ENCODE measurements at regions not wholly inside any gene's neighbourhood (a gene's known extent, or its start where the extent isn't known, plus 50 kb on each side); places are given as distances from the start of the nearest gene placed in this dataset.

DNA sequence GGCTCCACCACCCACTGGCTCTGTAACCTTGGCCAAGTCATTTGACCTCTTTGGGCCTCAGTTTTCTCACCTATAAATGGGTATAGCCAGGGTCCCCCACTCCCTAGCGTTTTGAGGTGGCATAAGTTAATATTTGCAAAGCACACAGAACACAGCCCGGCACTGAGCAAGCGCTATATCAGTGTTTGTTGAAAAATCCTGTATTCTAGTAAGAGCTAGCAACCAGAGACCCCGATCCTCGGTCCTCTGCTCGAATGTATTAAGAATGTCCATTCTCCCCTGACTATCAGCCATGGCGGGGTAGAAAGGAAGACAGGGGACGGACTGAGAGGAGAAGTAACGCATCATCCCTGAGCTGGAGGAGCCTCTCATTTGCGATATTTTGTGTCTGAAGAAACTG lies 131.2 kb downstream of the IRF8 start:
- Histone ChIP-seq H3K27me3 (ENCODE audit: insufficient read depth, low read length) (peaks cover 56% of the 10 kb centered on the region), H2AFZ (ENCODE audit: low read length, unreplicated experiment) (no peak overlapping the region), H3K4me3 (ENCODE audit: low read depth, low read length) (no peak overlapping the region), H3K36me3 (ENCODE audit: insufficient read depth, low read length) (no peaks in the 10 kb centered on the region), H3K27ac (ENCODE audit: low read depth, low read length) (no peak overlapping the region), H3K4me1 (ENCODE audit: control insufficient read depth, insufficient read depth, low read length, unreplicated experiment) (no peaks in the 10 kb centered on the region), H3K79me2 (ENCODE audit: control insufficient read depth, insufficient read depth, low read length, unreplicated experiment) (no peaks in the 10 kb centered on the region)

GRCh38 chr16:86031141-86031678 lies 132.2 kb downstream of the IRF8 start:
- H2AFZ ChIP-seq (ENCODE audit: low read length, unreplicated experiment) = no peak overlapping the region
- no peaks in the 10 kb centered on the region for H3K36me3 ChIP-seq (ENCODE audit: insufficient read depth, low read length)
- H3K27me3 ChIP-seq (ENCODE audit: insufficient read depth, low read length) = peaks cover 59% of the 10 kb centered on the region
- no peaks in the 10 kb centered on the region for H3K4me1 ChIP-seq (ENCODE audit: control insufficient read depth, insufficient read depth, low read length, unreplicated experiment)
- no peaks in the 10 kb centered on the region for H3K79me2 ChIP-seq (ENCODE audit: control insufficient read depth, insufficient read depth, low read length, unreplicated experiment)
- no peak overlapping the region for H3K27ac ChIP-seq (ENCODE audit: low read depth, low read length)
- no peak overlapping the region for H3K4me3 ChIP-seq (ENCODE audit: low read depth, low read length)

DNA sequence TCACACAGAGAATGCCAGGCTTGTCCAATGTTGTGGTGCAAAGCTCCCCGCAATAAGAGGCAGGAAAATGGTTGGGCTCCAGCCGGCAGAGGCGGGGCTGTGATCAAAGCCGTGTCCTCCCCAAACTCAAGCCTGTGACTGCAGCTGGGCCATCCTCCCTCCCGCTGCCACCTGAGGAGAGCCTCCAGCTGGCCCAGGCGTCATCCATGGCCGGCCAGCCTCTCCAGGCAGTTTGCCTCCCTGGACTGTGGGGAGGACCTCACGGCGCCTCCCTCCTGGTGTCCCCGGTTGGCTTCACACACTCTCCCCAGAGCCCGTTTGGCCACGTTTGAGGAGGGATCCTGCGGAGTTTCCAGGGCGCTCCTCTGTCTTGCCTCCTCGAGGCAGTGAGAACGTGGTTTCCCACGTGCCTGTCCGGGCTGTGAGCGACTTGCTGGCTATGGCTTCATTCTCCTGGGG lies 134.1 kb downstream of the IRF8 start:
- no peak overlapping the region for H2AFZ ChIP-seq (ENCODE audit: low read length, unreplicated experiment)
- no peaks in the 10 kb centered on the region for H3K36me3 ChIP-seq (ENCODE audit: insufficient read depth, low read length)
- no peaks in the 10 kb centered on the region for H3K79me2 ChIP-seq (ENCODE audit: control insufficient read depth, insufficient read depth, low read length, unreplicated experiment)
- H3K27ac ChIP-seq (ENCODE audit: low read depth, low read length) = no peak overlapping the region
- H3K27me3 ChIP-seq (ENCODE audit: insufficient read depth, low read length) = peaks cover 57% of the 10 kb centered on the region
- H3K4me3 ChIP-seq (ENCODE audit: low read depth, low read length) = no peak overlapping the region
- no peaks in the 10 kb centered on the region for H3K4me1 ChIP-seq (ENCODE audit: control insufficient read depth, insufficient read depth, low read length, unreplicated experiment)

GRCh38 chr16:86033971-86034370 lies 135.0 kb downstream of the IRF8 start:
- H3K27me3 ChIP-seq (ENCODE audit: insufficient read depth, low read length) = peaks cover 55% of the 10 kb centered on the region
- no peaks in the 10 kb centered on the region for H3K4me1 ChIP-seq (ENCODE audit: control insufficient read depth, insufficient read depth, low read length, unreplicated experiment)
- H2AFZ ChIP-seq (ENCODE audit: low read length, unreplicated experiment) = no peak overlapping the region
- H3K27ac ChIP-seq (ENCODE audit: low read depth, low read length) = no peak overlapping the region
- H3K36me3 ChIP-seq (ENCODE audit: insufficient read depth, low read length) = no peaks in the 10 kb centered on the region
- no peak overlapping the region for H3K4me3 ChIP-seq (ENCODE audit: low read depth, low read length)
- H3K79me2 ChIP-seq (ENCODE audit: control insufficient read depth, insufficient read depth, low read length, unreplicated experiment) = no peaks in the 10 kb centered on the region

GRCh38 chr16:86034421-86034919 lies 135.5 kb downstream of the IRF8 start:
- H3K4me1 ChIP-seq (ENCODE audit: control insufficient read depth, insufficient read depth, low read length, unreplicated experiment) = no peaks in the 10 kb centered on the region
- H3K79me2 ChIP-seq (ENCODE audit: control insufficient read depth, insufficient read depth, low read length, unreplicated experiment) = no peaks in the 10 kb centered on the region
- no peak overlapping the region for H2AFZ ChIP-seq (ENCODE audit: low read length, unreplicated experiment)
- H3K4me3 ChIP-seq (ENCODE audit: low read depth, low read length) = no peak overlapping the region
- H3K27me3 ChIP-seq (ENCODE audit: insufficient read depth, low read length) = peaks cover 55% of the 10 kb centered on the region
- no peaks in the 10 kb centered on the region for H3K36me3 ChIP-seq (ENCODE audit: insufficient read depth, low read length)
- no peak overlapping the region for H3K27ac ChIP-seq (ENCODE audit: low read depth, low read length)

DNA sequence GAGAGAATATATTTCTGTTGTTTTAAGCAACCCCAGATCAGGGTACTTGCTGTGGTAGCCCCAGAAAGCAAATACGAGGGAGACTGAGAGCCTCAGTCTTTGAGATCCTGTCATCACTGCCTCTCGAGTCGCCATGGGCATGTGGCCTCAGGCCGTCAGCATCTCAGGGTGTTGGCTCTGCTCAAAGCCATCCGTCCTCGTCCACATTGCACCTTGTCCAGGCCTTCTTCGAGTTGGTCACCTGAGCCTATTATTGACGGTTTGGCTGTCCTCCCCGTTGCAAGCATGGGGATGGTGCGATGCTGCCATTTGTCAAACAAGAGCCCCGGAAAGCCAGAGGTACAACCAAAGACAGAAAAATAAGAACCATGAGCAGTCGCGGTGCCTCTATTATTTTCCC lies 136.9 kb downstream of the IRF8 start:
- Histone ChIP-seq H3K79me2 (ENCODE audit: control insufficient read depth, insufficient read depth, low read length, unreplicated experiment) (no peaks in the 10 kb centered on the region), H2AFZ (ENCODE audit: low read length, unreplicated experiment) (no peak overlapping the region), H3K27me3 (ENCODE audit: insufficient read depth, low read length) (peaks cover 51% of the 10 kb centered on the region), H3K4me1 (ENCODE audit: control insufficient read depth, insufficient read depth, low read length, unreplicated experiment) (no peaks in the 10 kb centered on the region), H3K36me3 (ENCODE audit: insufficient read depth, low read length) (no peaks in the 10 kb centered on the region), H3K4me3 (ENCODE audit: low read depth, low read length) (no peak overlapping the region), H3K27ac (ENCODE audit: low read depth, low read length) (no peak overlapping the region)

DNA sequence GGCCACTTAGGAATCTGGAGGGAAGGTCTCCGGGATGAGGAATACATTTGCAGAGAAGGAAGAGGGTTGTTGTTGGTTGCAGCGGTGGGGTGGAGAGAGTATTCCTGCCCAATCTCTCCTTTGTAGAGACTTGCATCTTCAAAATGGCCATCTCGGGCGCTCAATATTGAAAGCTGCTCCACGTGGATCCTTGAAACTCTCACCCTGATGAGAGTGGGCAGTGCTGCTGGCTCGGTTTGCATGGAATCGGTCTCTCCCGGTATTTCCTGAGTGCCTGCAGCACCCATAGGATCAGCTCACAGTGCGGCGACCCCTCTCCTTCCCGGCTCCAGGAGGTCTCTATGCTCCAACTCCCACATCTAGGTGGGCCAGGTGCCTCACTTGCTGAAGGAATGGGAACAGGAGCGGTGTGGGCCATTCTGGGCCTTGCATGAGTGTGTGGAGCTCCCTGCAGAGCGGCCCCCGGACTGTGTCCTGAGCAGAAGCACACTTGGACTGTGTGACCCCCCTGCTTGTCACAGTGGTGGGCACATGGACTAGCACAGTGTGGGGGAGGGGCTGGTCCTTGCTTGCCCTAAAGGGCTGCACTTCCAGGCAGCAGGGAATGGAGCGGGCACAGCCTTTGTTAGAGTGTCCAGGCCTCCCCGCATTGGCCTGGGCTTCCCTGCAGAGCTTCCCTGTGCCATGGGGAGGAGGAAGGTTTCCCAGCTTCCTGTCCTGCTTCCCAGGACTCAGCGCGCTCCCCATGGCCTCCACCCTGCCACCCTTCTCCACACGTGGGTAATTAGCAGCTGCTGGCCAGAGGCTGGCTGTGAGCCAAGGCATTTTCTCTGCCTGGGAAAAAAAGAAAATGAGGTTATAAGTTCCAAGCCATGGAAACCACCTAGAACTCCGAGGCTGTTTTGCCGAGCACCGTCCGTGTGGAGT lies 139.3 kb downstream of the IRF8 start:
- Histone ChIP-seq H3K4me1 (ENCODE audit: control insufficient read depth, insufficient read depth, low read length, unreplicated experiment) (no peaks in the 10 kb centered on the region), H3K36me3 (ENCODE audit: insufficient read depth, low read length) (no peaks in the 10 kb centered on the region), H3K27me3 (ENCODE audit: insufficient read depth, low read length) (peaks cover 50% of the 10 kb centered on the region), H3K4me3 (ENCODE audit: low read depth, low read length) (no peak overlapping the region), H3K79me2 (ENCODE audit: control insufficient read depth, insufficient read depth, low read length, unreplicated experiment) (no peaks in the 10 kb centered on the region), H3K27ac (ENCODE audit: low read depth, low read length) (no peak overlapping the region), H2AFZ (ENCODE audit: low read length, unreplicated experiment) (no peak overlapping the region)

- Histone ChIP-seq H3K36me3 (ENCODE audit: insufficient read depth, low read length) (no peaks in the 10 kb centered on the region), H3K4me3 (ENCODE audit: low read depth, low read length) (no peak overlapping the region), H3K27me3 (ENCODE audit: insufficient read depth, low read length) (peaks cover 45% of the 10 kb centered on the region)
These were observed 140.0 kb downstream of the IRF8 start for GRCh38 chr16:86038926-86039310.

GRCh38 chr16:86039606-86040005 lies 140.6 kb downstream of the IRF8 start:
- H2AFZ ChIP-seq (ENCODE audit: low read length, unreplicated experiment) = no peak overlapping the region
- H3K36me3 ChIP-seq (ENCODE audit: insufficient read depth, low read length) = no peaks in the 10 kb centered on the region
- peaks cover 42% of the 10 kb centered on the region for H3K27me3 ChIP-seq (ENCODE audit: insufficient read depth, low read length)
- no peaks in the 10 kb centered on the region for H3K79me2 ChIP-seq (ENCODE audit: control insufficient read depth, insufficient read depth, low read length, unreplicated experiment)
- no peak overlapping the region for H3K27ac ChIP-seq (ENCODE audit: low read depth, low read length)
- no peaks in the 10 kb centered on the region for H3K4me1 ChIP-seq (ENCODE audit: control insufficient read depth, insufficient read depth, low read length, unreplicated experiment)
- H3K4me3 ChIP-seq (ENCODE audit: low read depth, low read length) = no peak overlapping the region

More at GRCh38 chr16:86038926-86039310, 140.0 kb downstream of the IRF8 start:
- H3K79me2 ChIP-seq (ENCODE audit: control insufficient read depth, insufficient read depth, low read length, unreplicated experiment) = no peaks in the 10 kb centered on the region
- no peak overlapping the region for H2AFZ ChIP-seq (ENCODE audit: low read length, unreplicated experiment)
- no peaks in the 10 kb centered on the region for H3K4me1 ChIP-seq (ENCODE audit: control insufficient read depth, insufficient read depth, low read length, unreplicated experiment)
- H3K27ac ChIP-seq (ENCODE audit: low read depth, low read length) = no peak overlapping the region

DNA sequence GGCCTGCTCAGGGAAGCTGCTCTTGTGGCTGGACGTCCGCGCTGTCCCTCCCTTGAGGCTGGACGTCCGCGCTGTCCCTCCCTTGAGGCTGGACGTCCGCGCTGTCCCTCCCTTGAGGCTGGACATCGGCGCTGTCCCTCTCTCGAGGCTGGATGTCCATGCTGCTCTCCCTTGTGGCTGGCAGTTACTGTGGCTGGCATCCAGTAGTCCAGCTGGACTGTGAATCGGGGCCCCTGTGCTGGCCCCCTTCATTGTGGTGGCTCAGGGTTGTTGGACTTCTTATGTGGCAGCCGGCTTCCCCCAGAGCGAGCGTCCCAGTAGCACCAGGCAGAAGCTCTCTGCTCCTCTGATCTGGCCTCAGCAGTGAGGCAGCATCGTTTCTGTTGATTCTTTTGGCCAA lies 141.5 kb downstream of the IRF8 start:
- H3K79me2 ChIP-seq (ENCODE audit: control insufficient read depth, insufficient read depth, low read length, unreplicated experiment) = no peaks in the 10 kb centered on the region
- H3K27ac ChIP-seq (ENCODE audit: low read depth, low read length) = no peak overlapping the region
- peaks cover 51% of the 10 kb centered on the region for H3K27me3 ChIP-seq (ENCODE audit: insufficient read depth, low read length)
- no peak overlapping the region for H2AFZ ChIP-seq (ENCODE audit: low read length, unreplicated experiment)
- H3K4me1 ChIP-seq (ENCODE audit: control insufficient read depth, insufficient read depth, low read length, unreplicated experiment) = no peaks in the 10 kb centered on the region
- no peaks in the 10 kb centered on the region for H3K36me3 ChIP-seq (ENCODE audit: insufficient read depth, low read length)
- no peak overlapping the region for H3K4me3 ChIP-seq (ENCODE audit: low read depth, low read length)

DNA sequence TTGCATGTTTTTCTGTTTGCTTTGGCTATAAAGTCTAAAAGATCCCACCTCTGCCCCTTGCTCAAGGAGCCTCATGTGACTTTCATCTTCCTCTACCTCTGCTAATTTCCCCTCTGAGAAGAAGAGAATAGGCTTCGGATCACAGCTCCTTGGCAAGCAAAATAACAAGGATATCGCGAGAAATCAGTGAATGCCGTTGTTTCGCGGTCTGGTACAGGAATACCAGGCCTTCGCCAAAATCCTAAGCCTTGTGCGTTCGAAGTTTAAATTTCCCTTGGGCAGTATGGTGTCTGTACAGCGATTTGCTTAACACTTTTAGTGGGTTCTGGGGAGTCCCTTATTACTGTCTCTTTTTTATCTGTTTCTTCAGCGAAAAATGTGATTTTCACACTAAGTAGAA lies 142.3 kb downstream of the IRF8 start:
- no peak overlapping the region for H3K27ac ChIP-seq (ENCODE audit: low read depth, low read length)
- peaks cover 54% of the 10 kb centered on the region for H3K27me3 ChIP-seq (ENCODE audit: insufficient read depth, low read length)
- no peaks in the 10 kb centered on the region for H3K4me1 ChIP-seq (ENCODE audit: control insufficient read depth, insufficient read depth, low read length, unreplicated experiment)
- H3K79me2 ChIP-seq (ENCODE audit: control insufficient read depth, insufficient read depth, low read length, unreplicated experiment) = no peaks in the 10 kb centered on the region
- H3K36me3 ChIP-seq (ENCODE audit: insufficient read depth, low read length) = no peaks in the 10 kb centered on the region
- no peak overlapping the region for H3K4me3 ChIP-seq (ENCODE audit: low read depth, low read length)
- no peak overlapping the region for H2AFZ ChIP-seq (ENCODE audit: low read length, unreplicated experiment)
